Kidney tubule cell (primary cell): ENCODE measurements at regions not wholly inside any gene's neighbourhood (a gene's known extent, or its start where the extent isn't known, plus 50 kb on each side); places are given as distances from the start of the nearest gene placed in this dataset.

Experiments
- DNase-seq: peaks from one replicate; pipeline ENCODE4 v3.0.0-alpha.2; 2018; ENCODE audit warnings: low spot score

DNA sequence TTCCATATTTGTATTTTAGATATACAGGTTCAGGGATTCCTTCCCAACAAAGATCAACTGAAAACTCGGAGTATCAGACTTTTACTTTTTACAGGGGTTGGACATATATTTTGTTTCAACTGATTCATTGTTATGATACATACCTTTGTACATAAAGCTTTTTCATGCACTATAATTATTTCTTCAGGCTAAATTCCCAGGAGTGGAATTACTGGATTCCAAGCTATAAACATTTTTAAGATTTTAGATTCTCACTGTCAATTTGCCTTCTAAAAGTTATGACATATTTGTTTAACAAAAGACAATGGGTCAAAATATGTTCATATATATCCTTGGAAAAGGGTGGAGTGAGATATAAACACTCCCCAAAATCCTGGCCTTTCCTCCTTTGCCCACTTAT is 449.0 kb downstream of the PDCD6IP start:
- DNase-seq = no peak

DNA sequence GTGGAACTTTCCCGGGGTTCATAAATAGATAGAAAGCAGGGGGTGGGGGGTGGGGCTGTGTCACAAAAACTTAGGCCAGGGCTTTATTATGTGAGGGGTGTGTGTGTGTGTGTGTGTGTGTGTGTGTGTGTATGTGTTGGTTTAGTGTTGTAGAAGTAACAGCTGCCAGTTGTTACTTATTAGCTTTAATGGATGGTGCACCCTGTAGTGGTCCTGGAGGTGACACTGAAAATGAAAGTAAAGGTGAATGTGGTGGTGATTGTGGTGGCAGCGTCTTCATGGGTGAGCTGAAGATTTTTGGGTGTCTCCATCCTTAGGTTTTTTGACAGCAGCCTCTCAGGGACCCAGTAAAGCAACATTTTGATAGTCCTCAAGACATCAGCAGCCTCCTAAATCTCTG is 449.9 kb downstream of the PDCD6IP start:
- no peak for DNase-seq

DNA sequence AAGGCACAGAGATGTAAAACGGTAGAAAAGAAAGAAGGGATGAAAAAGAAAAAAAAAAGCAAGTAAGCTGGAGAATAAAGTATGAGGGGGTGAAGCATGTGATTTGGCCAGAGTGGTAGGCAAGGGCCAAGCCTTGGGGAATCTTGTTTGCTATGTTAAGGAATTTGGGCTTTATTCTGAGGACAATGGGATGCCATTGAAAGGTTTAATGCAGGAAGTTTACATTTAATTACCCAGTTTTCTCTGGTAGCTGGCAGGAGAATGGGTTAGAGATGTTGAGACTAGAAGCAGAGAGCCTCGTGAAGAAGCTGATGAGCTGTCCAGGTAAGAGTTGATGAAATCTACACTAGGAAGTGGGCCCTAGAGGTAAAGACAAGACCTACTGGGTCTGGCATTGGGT is 455.9 kb downstream of the PDCD6IP start:
- DNase-seq = no peak

DNA sequence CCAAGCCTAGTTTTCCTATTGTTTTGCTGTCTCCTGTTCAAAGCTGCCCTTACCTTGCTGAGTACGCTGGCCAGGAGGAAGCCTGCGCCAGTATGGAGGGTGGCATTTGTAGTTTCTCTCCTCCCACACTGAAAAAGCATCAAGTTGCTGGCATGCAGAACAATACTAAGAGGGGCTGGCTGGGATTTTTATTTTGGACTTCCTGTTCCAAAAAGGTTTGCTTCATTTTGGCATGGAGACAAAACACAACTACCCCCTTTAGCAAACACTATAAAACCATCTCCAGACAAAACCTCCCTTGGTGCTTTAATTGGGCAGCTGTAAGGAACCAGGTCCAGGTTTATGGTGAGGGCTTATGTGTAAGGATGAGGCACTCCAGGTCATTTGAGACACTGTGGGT is 457.6 kb downstream of the PDCD6IP start:
- no peak for DNase-seq

DNA sequence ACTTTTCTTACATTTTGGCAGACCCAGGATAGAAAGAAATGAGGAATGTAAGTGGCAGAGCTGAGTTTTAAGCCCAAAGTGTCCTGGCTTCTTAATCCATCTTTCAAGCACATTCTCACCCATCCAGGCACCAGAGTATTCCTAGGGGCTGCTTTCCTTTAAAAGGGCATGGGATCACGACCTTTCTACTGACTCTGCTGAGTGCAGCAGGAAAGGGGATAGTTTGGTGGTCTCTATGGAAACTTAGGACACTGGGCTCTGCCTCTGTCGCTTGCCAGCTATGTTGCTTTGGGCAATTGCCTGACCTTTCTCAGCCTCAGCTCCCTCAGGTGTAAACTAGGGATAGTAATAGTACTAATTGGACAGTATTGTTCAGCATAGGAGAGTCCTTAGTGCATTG is 458.4 kb downstream of the PDCD6IP start:
- no peak for DNase-seq

DNA sequence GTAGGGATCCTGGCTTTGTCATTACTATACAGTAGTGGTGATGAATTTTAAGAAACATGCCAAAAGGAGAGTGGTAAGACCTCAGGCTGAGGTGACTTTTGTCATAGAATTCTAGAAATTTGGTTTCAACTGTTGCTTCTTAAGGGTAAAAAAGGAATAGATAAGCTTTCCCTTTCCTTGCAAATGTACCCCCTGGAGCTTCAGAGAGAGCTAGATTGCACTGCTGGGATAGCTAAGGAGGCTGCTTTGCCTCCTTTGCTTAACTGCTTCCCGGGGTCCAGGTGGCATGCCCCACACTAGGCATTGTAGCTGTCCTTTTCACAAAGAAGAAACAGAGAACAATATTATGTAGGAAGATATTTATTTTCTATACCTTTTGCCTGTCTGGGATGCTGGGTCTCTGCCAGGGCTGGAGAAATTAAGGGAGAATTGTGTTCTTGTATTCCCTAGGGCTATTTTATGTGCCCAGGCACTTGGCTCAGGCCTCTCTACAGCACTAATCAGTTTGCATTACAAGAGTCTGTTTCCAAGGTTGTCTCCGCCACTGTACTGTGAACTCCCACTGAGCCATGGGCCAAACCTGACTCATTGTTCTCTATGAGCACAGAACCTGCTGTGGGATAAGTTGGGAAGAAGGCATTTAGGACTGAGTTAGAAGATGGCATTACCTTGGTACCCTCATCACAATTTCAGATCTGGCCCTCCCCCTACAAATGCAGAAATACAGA is 460.0 kb downstream of the PDCD6IP start:
- DNase-seq = no peak

DNA sequence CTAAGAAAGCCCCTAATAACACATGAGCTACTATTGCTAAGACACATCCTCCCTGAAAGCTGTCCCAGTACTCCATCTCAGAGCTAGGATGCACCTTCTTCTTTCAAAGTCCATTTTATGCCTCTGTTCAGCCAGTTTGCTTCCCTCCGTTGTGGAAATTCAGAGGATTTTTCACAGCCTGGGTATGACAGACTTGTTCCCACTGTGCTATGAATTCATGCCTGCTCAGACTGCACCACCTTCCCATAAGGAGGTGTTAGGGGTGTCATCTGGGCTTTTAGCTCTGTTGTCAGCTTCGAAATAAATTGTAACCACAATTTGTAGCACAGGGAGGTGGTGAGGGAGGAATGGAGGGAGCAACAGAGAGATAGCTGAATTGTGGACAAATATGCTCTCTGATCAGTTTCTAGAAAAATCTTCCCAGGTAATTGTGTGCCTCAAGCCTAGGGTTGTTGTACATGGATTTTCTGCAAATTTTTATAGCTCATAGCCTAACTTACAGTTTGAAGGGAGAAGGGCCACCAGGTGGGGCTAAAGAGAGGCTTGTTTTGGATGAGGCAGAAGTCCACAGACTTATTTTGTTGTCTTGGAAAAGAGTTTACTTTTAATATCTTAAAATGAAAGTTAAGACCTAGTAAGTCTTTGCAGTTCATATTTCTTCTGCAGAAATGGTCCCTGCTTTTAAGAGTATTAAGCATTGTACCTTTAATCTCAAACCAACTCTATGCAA is 462.0 kb downstream of the PDCD6IP start:
- peak; percentile 60 for DNase-seq

DNA sequence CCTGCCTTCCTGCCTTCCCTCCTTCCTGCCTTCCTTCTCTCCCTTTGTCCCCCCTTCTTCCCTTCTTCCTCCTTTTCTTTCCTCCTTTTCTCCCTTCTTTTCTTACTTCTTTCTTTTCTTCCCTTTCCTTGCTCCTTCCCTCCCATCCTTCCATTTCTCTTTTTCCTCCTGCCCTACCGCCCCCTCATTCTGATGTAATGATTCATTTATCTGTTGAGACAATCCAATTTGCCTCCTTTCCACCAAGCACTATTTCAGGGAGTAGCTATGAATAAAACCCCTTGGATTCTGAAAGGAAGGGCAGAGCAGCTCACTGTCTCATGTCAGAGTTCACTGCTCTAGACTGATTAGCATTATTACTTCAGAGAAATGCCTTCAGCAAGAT is 462.6 kb downstream of the PDCD6IP start:
- peak; percentile 68 for DNase-seq

DNA sequence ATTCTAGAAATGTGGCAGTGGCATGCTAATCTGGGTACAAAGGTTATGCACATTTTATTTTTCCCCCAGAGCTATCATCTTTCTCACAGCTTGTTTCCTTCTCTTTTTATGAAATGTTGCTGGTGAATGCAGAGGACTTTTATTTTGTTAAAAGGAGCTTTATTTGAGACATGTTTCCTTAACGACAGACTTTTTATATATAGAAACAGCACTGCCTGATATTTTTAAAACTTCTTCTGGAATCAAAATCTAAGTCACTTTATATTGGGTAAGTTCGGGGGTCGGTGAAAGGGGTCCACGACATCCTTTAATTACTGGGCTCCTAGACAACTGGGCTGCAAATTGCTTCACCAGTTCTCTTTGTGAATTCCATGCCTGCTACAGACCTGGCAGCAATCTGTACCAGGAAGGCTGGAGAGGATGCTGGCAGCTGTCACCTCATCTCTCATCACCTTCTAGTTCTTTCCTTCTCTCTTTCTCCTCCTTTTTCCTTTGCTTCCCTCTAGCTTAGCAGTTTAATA is 464.7 kb downstream of the PDCD6IP start:
- no peak for DNase-seq

DNA sequence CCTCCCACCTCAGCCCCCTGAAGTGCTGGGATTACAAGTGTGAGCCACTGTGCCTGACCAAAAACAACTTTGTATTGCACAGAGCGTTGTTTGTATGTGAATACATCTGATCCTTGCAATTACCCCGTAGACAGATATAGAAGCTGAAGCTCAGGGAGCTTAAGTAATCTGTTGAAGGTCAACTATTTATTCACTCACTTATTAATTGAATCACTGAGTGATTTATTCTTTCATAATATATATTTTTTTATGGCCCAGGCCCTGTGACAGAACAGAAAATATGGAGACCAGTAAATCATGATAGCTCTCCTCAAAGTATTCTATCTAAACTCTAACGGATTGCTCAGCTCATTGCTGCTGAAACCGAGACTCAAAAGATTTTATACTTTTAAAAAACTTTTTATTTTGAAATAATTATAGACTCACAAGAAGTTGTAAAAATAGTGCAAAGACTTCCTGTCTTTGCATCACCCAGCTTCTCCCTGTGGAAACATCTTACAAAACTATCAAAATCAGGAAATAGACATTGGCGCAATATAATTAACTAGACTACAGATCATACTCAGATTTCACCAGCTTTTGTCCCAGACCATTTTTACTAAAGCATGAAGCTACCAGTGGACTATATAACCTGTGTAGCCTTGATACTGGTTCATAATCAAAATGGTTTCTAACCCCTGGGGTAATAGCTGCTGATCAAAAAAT is 466.1 kb downstream of the PDCD6IP start:
- no peak for DNase-seq

DNA sequence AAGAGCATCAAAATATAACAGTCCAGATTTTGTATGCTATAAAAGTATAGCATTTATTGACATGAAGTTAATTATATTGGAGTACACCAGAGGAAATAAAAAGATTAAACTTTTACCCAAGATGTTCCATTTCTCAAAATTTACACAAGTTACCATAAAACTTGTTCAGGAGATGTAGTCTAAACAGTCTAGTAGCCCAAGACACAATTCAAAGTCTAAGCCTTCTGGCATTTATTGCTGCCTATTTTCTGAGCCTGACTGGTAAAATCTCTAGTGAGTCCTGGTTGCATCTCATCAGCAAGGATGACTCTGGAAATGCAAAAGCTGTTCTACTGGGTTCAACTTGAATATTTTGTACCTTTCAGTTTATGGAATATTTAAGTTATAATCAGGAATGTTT is 468.7 kb downstream of the PDCD6IP start:
- no peak for DNase-seq

DNA sequence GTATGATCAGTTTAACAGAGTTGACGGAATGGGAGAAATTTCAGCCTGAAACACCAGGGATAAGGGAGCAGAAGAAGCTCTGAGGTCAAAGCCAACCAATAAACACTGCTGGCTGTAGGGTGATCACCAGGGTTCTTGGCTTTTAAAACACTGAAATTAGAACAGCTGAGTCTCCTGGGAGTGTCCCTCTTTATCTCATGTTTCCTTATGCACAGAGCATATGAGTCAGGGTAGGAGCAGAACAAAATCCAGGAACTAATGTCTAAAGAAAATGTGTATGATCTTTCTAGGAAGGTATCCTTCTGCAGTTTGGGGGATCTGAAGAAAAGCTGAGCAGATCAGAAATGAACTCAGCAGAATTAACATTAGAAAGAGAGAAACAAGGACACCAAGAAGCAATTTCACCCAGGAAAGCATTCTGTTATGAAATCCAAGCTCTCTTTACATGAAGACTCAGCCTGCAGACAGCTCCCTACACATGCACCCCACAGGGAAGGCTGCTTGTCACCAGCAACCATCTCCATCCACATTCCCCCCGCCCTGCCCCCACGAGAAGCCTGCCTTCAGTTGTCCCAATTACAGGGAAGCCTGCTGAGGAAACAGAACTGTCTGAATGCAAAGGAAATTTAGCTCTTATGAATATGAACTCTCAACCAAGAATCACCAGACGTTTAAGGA is 469.7 kb downstream of the PDCD6IP start:
- DNase-seq = peak; percentile 9

DNA sequence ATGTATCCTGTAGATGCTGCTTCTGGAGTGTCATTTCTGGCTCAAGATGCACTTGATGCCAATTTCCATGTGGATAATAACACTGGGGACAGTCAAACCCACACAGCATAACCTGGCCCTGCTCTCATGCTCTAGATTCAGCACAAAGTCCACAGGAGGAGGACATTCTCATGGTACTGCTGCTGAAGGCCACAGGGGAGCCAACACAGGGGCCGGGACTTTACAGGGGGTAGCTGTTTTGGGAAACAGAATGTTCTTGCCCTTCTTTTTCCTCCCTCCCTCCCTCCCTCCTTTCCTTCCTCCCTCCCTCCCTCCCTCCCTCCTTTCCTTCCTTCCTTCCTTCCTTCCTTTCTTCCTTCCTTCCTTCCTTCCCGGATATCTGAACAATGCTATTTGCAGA is 477.4 kb downstream of the PDCD6IP start:
- no peak for DNase-seq

DNA sequence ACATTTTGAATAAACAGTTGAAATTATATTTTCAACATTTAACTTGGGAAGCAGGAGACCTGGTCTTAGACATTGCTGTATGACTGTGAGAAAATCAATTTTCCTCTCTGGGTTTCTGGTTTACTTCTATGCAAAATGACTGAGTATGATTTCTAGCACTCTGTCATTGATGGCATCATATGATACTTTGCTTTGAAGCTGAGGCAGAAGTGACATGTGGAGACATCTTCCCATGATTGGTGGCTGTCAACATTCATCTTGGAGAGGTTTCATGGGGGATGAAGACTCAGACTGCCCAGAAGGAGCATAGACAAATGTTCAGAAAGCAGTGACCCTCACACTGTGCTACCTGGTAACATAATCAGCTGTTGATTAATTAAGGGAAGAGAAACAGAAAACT is 477.9 kb downstream of the PDCD6IP start:
- DNase-seq = no peak

DNA sequence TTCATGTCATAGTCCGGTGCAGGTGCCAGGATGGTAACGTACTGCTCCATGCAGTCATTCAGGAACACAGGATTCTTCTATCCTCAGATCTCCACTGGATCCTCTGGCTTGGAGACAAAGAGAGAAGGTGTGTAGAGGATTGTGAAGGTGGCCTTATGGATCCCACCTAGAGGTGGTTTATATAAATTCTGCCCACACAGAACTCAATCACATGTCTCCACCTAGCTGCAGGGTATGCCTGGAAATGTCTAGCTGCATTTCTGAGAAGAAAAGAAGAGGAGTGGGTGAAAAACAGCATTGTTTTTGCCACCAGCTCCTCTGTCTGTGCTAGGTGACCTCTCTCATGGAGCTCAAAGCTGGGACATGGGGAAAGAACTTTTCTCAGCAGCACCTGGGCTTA is 478.7 kb downstream of the PDCD6IP start:
- DNase-seq = no peak

DNA sequence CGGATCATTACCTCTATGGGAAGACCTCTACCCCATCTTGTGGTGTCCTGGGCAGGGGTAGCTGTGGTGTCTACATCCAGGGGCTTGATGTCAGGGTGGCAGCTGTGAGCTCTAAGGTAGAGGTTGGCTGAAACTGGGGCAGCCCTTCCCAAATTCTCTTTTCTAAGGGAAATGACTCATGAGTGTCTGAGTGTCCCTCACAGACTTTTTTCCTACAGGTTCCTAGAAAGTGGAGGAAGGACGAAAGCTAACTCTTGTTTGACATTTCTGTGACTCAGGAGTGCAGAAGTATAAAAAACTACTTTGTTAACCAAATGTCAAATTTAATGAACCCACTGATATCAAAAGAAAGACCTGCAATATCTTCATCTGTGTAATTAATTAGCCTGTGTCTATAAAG is 481.5 kb downstream of the PDCD6IP start:
- DNase-seq = peak; percentile 20

DNA sequence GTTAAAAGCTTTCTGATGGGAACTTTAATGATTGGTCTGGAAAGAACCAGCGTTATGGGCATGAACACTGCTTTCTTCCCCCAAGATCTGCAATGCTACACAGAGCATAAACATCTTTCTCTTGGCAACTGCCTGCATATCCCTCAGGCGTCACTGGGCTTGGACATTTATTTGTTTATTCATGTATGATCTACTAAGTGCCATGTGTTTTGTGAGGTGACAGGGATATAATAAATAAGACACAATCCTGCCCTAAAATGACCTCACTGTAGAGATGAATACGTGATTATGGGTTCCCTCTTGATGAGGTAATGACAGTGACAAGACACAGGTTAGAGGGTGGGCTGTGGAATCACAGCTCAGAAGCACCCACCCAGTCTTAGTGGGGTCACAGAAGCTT is 485.3 kb downstream of the PDCD6IP start:
- no peak for DNase-seq

DNA sequence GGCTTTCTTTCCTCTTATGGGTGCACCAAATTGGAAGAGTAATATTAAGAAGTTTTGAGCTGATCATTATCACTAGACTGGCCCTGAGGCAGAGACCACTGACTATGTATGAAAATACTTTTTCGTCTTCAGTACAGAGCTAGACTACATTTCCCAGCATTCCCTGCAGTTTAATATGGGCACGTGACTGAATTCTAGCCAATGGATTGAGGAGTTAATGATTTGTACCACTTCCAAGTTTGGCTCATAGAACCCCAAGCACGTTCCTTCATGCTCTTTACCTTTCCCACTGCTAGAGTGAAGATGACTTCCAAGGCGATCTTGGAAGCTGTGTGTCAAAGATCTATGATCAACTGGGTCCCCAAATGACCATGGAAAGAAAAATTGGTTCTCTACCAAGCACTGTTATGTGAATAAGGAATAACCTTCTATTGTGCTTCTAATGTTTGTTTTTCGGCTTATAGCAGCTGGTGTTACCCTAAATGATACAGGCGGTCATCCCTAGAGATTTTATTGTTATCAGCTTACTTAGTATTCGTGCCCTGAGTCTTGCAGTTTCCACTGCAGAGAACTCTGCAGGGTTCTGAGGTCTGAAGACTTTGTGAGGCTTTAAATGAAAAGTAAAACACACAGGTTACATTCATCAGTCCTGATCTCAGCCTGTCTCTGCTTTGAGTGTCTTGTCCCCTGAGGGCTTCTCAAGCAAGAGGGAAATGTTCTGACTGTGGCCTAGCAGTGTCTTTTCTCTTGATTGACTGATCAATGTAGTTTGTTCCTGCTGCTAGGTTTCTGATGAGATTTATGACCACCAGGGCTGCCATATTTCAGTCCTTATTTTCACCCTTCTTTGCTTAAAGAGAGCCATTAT is 486.8 kb downstream of the PDCD6IP start:
- no peak for DNase-seq

DNA sequence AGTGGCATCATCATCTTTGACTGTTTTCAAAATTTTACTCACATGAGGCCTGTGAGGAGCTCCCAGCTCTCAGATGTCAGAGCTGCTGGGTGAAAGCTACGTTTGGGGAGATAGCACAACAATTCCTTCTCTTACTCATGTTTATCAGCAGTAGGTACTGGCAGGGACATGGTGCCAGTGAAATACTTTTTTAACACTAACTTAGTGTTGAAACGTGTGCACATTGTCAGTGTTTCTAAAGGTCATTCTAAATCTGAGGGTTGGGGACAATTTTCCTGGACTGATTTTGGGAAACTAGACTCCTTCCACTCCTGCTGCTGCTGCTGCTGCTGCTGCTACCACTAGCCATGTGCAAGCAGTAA is 487.4 kb downstream of the PDCD6IP start:
- no peak for DNase-seq

DNA sequence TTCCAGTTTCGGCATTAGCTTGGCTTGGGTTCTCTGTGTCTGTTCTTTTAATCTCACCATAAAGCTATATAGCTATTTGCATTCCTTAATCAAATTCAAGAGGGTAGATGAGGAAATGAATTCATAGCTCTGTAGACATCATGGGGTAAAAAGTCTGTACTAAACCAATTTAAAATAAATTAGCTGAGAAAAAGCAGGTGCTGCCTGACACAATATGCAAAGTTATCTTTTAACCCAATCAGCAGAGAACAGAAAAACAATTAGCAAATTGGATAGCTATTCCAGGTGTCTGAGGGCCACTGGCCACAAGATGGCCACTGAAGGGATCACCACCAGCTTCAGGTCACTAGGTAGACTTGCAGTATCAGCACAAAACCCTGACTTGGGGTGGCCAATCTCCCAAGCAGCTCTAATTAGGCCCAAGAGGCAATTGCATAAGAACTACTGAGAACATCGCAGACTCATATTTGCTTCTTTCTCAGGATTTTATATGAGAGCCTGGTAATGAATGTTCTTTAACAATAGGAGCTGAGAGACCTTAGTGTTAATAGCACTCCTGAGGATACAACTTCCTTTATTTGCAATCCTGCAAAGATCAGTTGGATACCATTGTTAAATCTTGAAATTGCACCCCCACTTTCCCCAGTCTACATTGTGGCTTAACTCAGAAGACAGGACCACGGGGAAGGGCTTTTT is 494.3 kb downstream of the PDCD6IP start:
- no peak for DNase-seq

DNA sequence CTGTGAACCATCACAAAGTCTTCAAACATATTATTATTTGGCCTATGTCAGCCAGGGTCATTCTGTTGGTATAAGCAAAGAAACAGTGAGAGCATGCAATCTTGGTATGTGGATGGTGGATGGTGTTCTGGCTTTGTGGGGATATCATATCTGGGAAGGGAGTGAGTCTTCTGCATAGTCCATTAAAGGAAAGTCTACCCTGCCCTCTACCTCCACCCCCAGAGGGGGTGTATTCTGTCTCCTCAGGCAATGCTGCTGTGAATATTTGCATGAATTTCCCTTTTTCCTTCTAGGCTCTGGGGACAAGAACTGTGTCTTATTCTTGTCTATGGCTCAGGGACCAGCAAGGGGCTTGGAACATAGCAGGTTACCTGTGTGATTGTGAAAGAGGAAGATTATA is 495.8 kb downstream of the PDCD6IP start:
- DNase-seq = no peak
